Activated naive CD4-positive, alpha-beta T cell treated with Interleukin-2 at 50 U/mL for 16 hours (primary cell): ENCODE measurements at regions not wholly inside any gene's neighbourhood (a gene's known extent, or its start where the extent isn't known, plus 50 kb on each side); places are given as distances from the start of the nearest gene placed in this dataset.

Source experiments
- DNase-seq: peaks from one replicate; pipeline ENCODE4 v3.0.0-alpha.2; 2020

- no peak for DNase-seq
These were observed 398.1 kb downstream of the GABRB3 start for GRCh38 chr15:26374806-26375205.

- DNase-seq, result no peak
These were observed 400.2 kb downstream of the GABRB3 start for GRCh38 chr15:26372706-26373105.

- DNase-seq, result no peak
These were observed 407.8 kb downstream of the GABRB3 start for GRCh38 chr15:26365077-26365476.

- DNase-seq, result no peak
These were observed 413.0 kb downstream of the GABRB3 start for GRCh38 chr15:26359855-26360254.

- no peak for DNase-seq
These were observed 414.2 kb downstream of the GABRB3 start for GRCh38 chr15:26358708-26359107.

- DNase-seq, result no peak
These were observed 415.2 kb downstream of the GABRB3 start for GRCh38 chr15:26357653-26358052.

- no peak for DNase-seq
These were observed 417.3 kb downstream of the GABRB3 start for GRCh38 chr15:26355472-26356074.

- DNase-seq, result no peak
These were observed 420.0 kb downstream of the GABRB3 start for GRCh38 chr15:26352909-26353308.

GRCh38 chr15:26352406-26352805 lies 420.5 kb downstream of the GABRB3 start:
- DNase-seq, result no peak

- DNase-seq, result no peak
These were observed 447.4 kb downstream of the GABRB3 start for GRCh38 chr15:26325495-26325894.

- no peak for DNase-seq
These were observed 449.3 kb downstream of the GABRB3 start for GRCh38 chr15:26323566-26323965.

GRCh38 chr15:26318689-26319088 lies 454.2 kb downstream of the GABRB3 start:
- no peak for DNase-seq

- DNase-seq, result no peak
These were observed 451.4 kb upstream of the ATP10A start for GRCh38 chr15:26314577-26314976.

- DNase-seq, result no peak
These were observed 448.6 kb upstream of the ATP10A start for GRCh38 chr15:26311710-26312236.

- no peak for DNase-seq
These were observed 435.6 kb upstream of the ATP10A start for GRCh38 chr15:26298659-26299170.

- DNase-seq, result no peak
These were observed 435.0 kb upstream of the ATP10A start for GRCh38 chr15:26298010-26298658.

GRCh38 chr15:26295336-26296085 lies 432.4 kb upstream of the ATP10A start:
- no peak for DNase-seq

GRCh38 chr15:26294059-26294689 lies 431.0 kb upstream of the ATP10A start:
- no peak for DNase-seq

- DNase-seq, result no peak
These were observed 424.3 kb upstream of the ATP10A start for GRCh38 chr15:26287381-26287780.

- no peak for DNase-seq
These were observed 417.2 kb upstream of the ATP10A start for GRCh38 chr15:26280281-26280680.

GRCh38 chr15:26261966-26262365 lies 398.8 kb upstream of the ATP10A start:
- DNase-seq, result no peak

GRCh38 chr15:26261413-26261812 lies 398.3 kb upstream of the ATP10A start:
- DNase-seq, result no peak

- DNase-seq, result peak; percentile 20
These were observed 397.5 kb upstream of the ATP10A start for GRCh38 chr15:26260517-26261133.
